ENCODE measurements at regions not wholly inside any gene's neighbourhood (a gene's known extent, or its start where the extent isn't known, plus 50 kb on each side); places are given as distances from the start of the nearest gene placed in this dataset.

GRCh38 chr22:46081831-46082210 lies 68.5 kb upstream of the PPARA start:
- peak overlapping the region; percentile 73 for H3K4me3 ChIP-seq (ENCODE audit: low read depth, low read length)
- H3K27me3 ChIP-seq (replicated peaks), result no peaks in the 10 kb centered on the region
- no peak for DNase-seq
- H3K27ac ChIP-seq, result no peak overlapping the region
- in situ Hi-C loops (cut with HindIII; ENCODE audit: low pct_ligation_motif_present, low sequenced_read_pairs), result no loop called here
- peaks cover 27% of the 10 kb centered on the region for H3K36me3 ChIP-seq (replicated peaks)
- TF ChIP-seq CTCF (IDR thresholded peaks at IDR 0.05; ENCODE audit: low read depth, low read length, missing control alignments), result no peak

- TF ChIP-seq CTCF (IDR thresholded peaks at IDR 0.05; ENCODE audit: low read depth, low read length, missing control alignments), result no peak
- Histone ChIP-seq H3K27ac (no peak overlapping the region), H3K36me3 (replicated peaks) (peaks cover 34% of the 10 kb centered on the region), H3K4me3 (ENCODE audit: low read depth, low read length) (peak overlapping the region; percentile 73), H3K27me3 (replicated peaks) (no peaks in the 10 kb centered on the region)
- DNase-seq, result no peak
- in situ Hi-C loops (cut with HindIII; ENCODE audit: low pct_ligation_motif_present, low sequenced_read_pairs), result no loop called here
These were observed 67.7 kb upstream of the PPARA start for GRCh38 chr22:46082633-46083032.

- Histone ChIP-seq H3K36me3 (replicated peaks) (peaks cover 31% of the 10 kb centered on the region), H3K27ac (no peak overlapping the region), H3K4me3 (ENCODE audit: low read depth, low read length) (peak overlapping the region; percentile 15), H3K27me3 (replicated peaks) (no peaks in the 10 kb centered on the region)
- DNase-seq, result no peak
- in situ Hi-C loops (cut with HindIII; ENCODE audit: low pct_ligation_motif_present, low sequenced_read_pairs), result no loop called here
- TF ChIP-seq CTCF (IDR thresholded peaks at IDR 0.05; ENCODE audit: low read depth, low read length, missing control alignments), result no peak
These were observed 66.7 kb upstream of the PPARA start for GRCh38 chr22:46083383-46084350.

- H3K36me3 ChIP-seq (replicated peaks), result peaks cover 36% of the 10 kb centered on the region
- in situ Hi-C loops (cut with HindIII; ENCODE audit: low pct_ligation_motif_present, low sequenced_read_pairs), result no loop called here
These were observed 66.0 kb upstream of the PPARA start for GRCh38 chr22:46084376-46084775.

GRCh38 chr22:46084943-46085827 lies 65.1 kb upstream of the PPARA start:
- in situ Hi-C loops (cut with HindIII; ENCODE audit: low pct_ligation_motif_present, low sequenced_read_pairs), result no loop called here
- DNase-seq, result no peak
- no peaks in the 10 kb centered on the region for H3K27me3 ChIP-seq (replicated peaks)
- H3K27ac ChIP-seq, result peak overlapping the region; percentile 3
- peaks cover 40% of the 10 kb centered on the region for H3K36me3 ChIP-seq (replicated peaks)
- no peak for TF ChIP-seq CTCF (IDR thresholded peaks at IDR 0.05; ENCODE audit: low read depth, low read length, missing control alignments)
- H3K4me3 ChIP-seq (ENCODE audit: low read depth, low read length), result peak overlapping the region; percentile 15

More at GRCh38 chr22:46084376-46084775, 66.0 kb upstream of the PPARA start:
- peak overlapping the region; percentile 15 for H3K4me3 ChIP-seq (ENCODE audit: low read depth, low read length)
- H3K27ac ChIP-seq, result no peak overlapping the region
- no peaks in the 10 kb centered on the region for H3K27me3 ChIP-seq (replicated peaks)
- no peak for DNase-seq
- TF ChIP-seq CTCF (IDR thresholded peaks at IDR 0.05; ENCODE audit: low read depth, low read length, missing control alignments), result no peak
